GM19395 (cell line): ENCODE measurements at regions not wholly inside any gene's neighbourhood (a gene's known extent, or its start where the extent isn't known, plus 50 kb on each side); places are given as distances from the start of the nearest gene placed in this dataset.

ENCODE experiments used
- ATAC-seq: cut with Tn5 transposase; IDR thresholded peaks from one replicate; pipeline ENCODE4 v1.9.1; 2021; ENCODE audit warnings: mild to moderate bottlenecking, moderate library complexity; ENCODE audit not compliant: unreplicated experiment

- ATAC-seq = peak; percentile 90
Observed at GRCh38 chr18:22838639-22839277, 94.4 kb upstream of the RBBP8 start.

GRCh38 chr18:22839340-22839821 is 93.7 kb upstream of the RBBP8 start:
- no peak for ATAC-seq

GRCh38 chr18:22840606-22841144 is 92.5 kb upstream of the RBBP8 start:
- no peak for ATAC-seq

GRCh38 chr18:22841840-22842239 is 91.3 kb upstream of the RBBP8 start:
- no peak for ATAC-seq

- ATAC-seq = no peak
Observed at GRCh38 chr18:22844190-22844589, 88.9 kb upstream of the RBBP8 start.

GRCh38 chr18:22844628-22845027 is 88.5 kb upstream of the RBBP8 start:
- no peak for ATAC-seq

- no peak for ATAC-seq
Observed at GRCh38 chr18:22846088-22846683, 86.9 kb upstream of the RBBP8 start.

- no peak for ATAC-seq
Observed at GRCh38 chr18:22846697-22847096, 86.4 kb upstream of the RBBP8 start.

- no peak for ATAC-seq
Observed at GRCh38 chr18:22847392-22847791, 85.7 kb upstream of the RBBP8 start.

GRCh38 chr18:22847867-22848451 is 85.2 kb upstream of the RBBP8 start:
- no peak for ATAC-seq

GRCh38 chr18:22848615-22849014 is 84.5 kb upstream of the RBBP8 start:
- ATAC-seq = no peak

- no peak for ATAC-seq
Observed at GRCh38 chr18:22856870-22857269, 76.3 kb upstream of the RBBP8 start.

- ATAC-seq = no peak
Observed at GRCh38 chr18:22858121-22858520, 75.0 kb upstream of the RBBP8 start.

GRCh38 chr18:22860807-22861206 is 72.3 kb upstream of the RBBP8 start:
- ATAC-seq = no peak

GRCh38 chr18:22865354-22866116 is 67.6 kb upstream of the RBBP8 start:
- no peak for ATAC-seq

- ATAC-seq = no peak
Observed at GRCh38 chr18:22868831-22869230, 64.3 kb upstream of the RBBP8 start.

GRCh38 chr18:22871809-22872525 is 61.2 kb upstream of the RBBP8 start:
- ATAC-seq = no peak

- ATAC-seq = peak; percentile 92
Observed at GRCh38 chr18:22872900-22873537, 60.1 kb upstream of the RBBP8 start.

- ATAC-seq = no peak
Observed at GRCh38 chr18:22879293-22879692, 53.8 kb upstream of the RBBP8 start.

GRCh38 chr18:22882084-22882483 is 51.0 kb upstream of the RBBP8 start:
- ATAC-seq = no peak
